Neural cell (in vitro differentiated cells): ENCODE measurements at regions not wholly inside any gene's neighbourhood (a gene's known extent, or its start where the extent isn't known, plus 50 kb on each side); places are given as distances from the start of the nearest gene placed in this dataset.

ENCODE experiments used
- H2AFZ ChIP-seq: fragments of 200-600, 300-800 bp; sonication (generic), shearing (Covaris generic); 2 replicates; pipeline ENCODE4 v1.6.0; 2014; ENCODE audit warnings: low read depth, mild to moderate bottlenecking, antibody characterized with exemption, low read length, moderate library complexity
- H3F3A ChIP-seq: fragments of 200-600 bp; shearing (Covaris generic); 2 replicates; pipeline ENCODE4 v1.6.1; 2016; ENCODE audit warnings: mild to moderate bottlenecking, moderate library complexity, mixed read lengths, antibody characterized with exemption, low read length; ENCODE audit not compliant: insufficient read depth, poor library complexity, severe bottlenecking
- H3K27ac ChIP-seq: fragments of 200-600, 300-800 bp; sonication (generic), shearing (Covaris generic); 2 replicates; pipeline ENCODE4 v1.5.1; 2014; ENCODE audit warnings: mild to moderate bottlenecking, low read length, moderate library complexity
- H3K27me3 ChIP-seq: fragments of 300-800, 200-600 bp; sonication (generic), shearing (Covaris generic); 2 replicates; pipeline ENCODE4 v1.6.0; 2014; ENCODE audit warnings: mild to moderate bottlenecking, low read depth, low read length, moderate library complexity; ENCODE audit not compliant: insufficient read depth
- H3K36me3 ChIP-seq: fragments of 300-800, 200-600 bp; sonication (generic), shearing (Covaris generic); 2 replicates; pipeline ENCODE4 v1.5.1; 2014; ENCODE audit warnings: mild to moderate bottlenecking, antibody characterized with exemption, low read length, moderate library complexity; ENCODE audit not compliant: insufficient read depth
- H3K4me2 ChIP-seq: fragments of 300-800, 200-600 bp; sonication (generic), shearing (Covaris generic); 2 replicates; pipeline ENCODE4 v1.6.0; 2014; ENCODE audit warnings: mild to moderate bottlenecking, low read length
- H3K4me3 ChIP-seq: fragments of 300-800, 200-600 bp; sonication (generic), shearing (Covaris generic); 2 replicates; pipeline ENCODE4 v1.5.1; 2014; ENCODE audit warnings: mild to moderate bottlenecking, low read length, moderate library complexity
- H3K79me2 ChIP-seq: fragments of 200-600 bp; shearing (Covaris generic); replicated peaks from 2 replicates; pipeline ENCODE4 v1.6.0; 2014; ENCODE audit warnings: mild to moderate bottlenecking, low read length, moderate library complexity; ENCODE audit not compliant: insufficient read depth
- H3K9ac ChIP-seq: fragments of 300-800, 200-600 bp; sonication (generic), shearing (Covaris generic); 2 replicates; pipeline ENCODE4 v1.6.1; 2016; ENCODE audit warnings: mild to moderate bottlenecking, low read length, mixed read lengths
- H3K9me2 ChIP-seq: fragments of 200-600 bp; shearing (Covaris generic); 2 replicates; pipeline ENCODE4 v1.6.1; 2016; ENCODE audit warnings: mild to moderate bottlenecking, low read length, mixed read lengths; ENCODE audit not compliant: insufficient read depth
- H3K9me3 ChIP-seq: fragments of 200-600, 300-800 bp; sonication (generic), shearing (Covaris generic); 2 replicates; pipeline ENCODE4 v1.6.1; 2016; ENCODE audit warnings: mild to moderate bottlenecking, mixed run types, low read length, moderate library complexity, mixed read lengths
- H4K20me1 ChIP-seq: fragments of 200-600 bp; shearing (Covaris generic); 2 replicates; pipeline ENCODE4 v1.6.1; 2016; ENCODE audit warnings: mild to moderate bottlenecking, mixed run types; ENCODE audit not compliant: insufficient read depth
- CTCF ChIP-seq: fragments of 450-650 bp; IDR thresholded peaks from 2 replicates; pipeline ENCODE4 v1.5.1; 2014; ENCODE audit warnings: antibody characterized with exemption, mild to moderate bottlenecking, moderate library complexity; ENCODE audit not compliant: poor library complexity, severe bottlenecking
- EP300 ChIP-seq: fragments of 450-650 bp; conservative IDR thresholded peaks from 2 replicates; pipeline ENCODE4 v1.6.1; 2014; ENCODE audit warnings: antibody characterized with exemption, mild to moderate bottlenecking, moderate library complexity; ENCODE audit not compliant: poor library complexity, severe bottlenecking
- EZH2 ChIP-seq: fragments of 200-600, 300-800 bp; shearing (Covaris generic), sonication (generic); IDR thresholded peaks from 2 replicates; pipeline ENCODE4 v1.6.1; 2014; ENCODE audit warnings: antibody characterized with exemption, low read length, borderline replicate concordance, mild to moderate bottlenecking; ENCODE audit not compliant: insufficient read depth, poor library complexity, severe bottlenecking
- MXI1 ChIP-seq: fragments of 450-650 bp; conservative IDR thresholded peaks from 2 replicates; pipeline ENCODE4 v1.6.1; 2014; ENCODE audit warnings: antibody characterized with exemption, mild to moderate bottlenecking; ENCODE audit not compliant: poor library complexity, severe bottlenecking
- POLR2AphosphoS5 ChIP-seq: IDR thresholded peaks from 2 replicates; pipeline ENCODE4 v1.6.1; 2012
- RAD21 ChIP-seq: fragments of 450-650 bp; conservative IDR thresholded peaks from 2 replicates; pipeline ENCODE4 v1.6.1; 2014; ENCODE audit warnings: antibody characterized with exemption, mild to moderate bottlenecking, moderate library complexity
- REST ChIP-seq: IDR thresholded peaks from 2 replicates; pipeline ENCODE4 v1.6.1; 2012; ENCODE audit warnings: borderline replicate concordance
- SMC3 ChIP-seq: fragments of 450-650 bp; conservative IDR thresholded peaks from 2 replicates; pipeline ENCODE4 v1.6.1; 2014; ENCODE audit warnings: antibody characterized with exemption, mild to moderate bottlenecking, moderate library complexity; ENCODE audit not compliant: poor library complexity
- TAF1 ChIP-seq: IDR thresholded peaks from 2 replicates; pipeline ENCODE4 v1.6.1; 2012; ENCODE audit warnings: low read depth

GRCh38 chr2:111687911-111688310 is 196.1 kb downstream of the ANAPC1 start:
- H3K27me3 ChIP-seq: no peaks in the 10 kb centered on the region
- no peak overlapping the region for H3K9ac ChIP-seq
- no peak overlapping the region for H3K27ac ChIP-seq
- no peaks in the 10 kb centered on the region for H3K36me3 ChIP-seq
- H3F3A ChIP-seq: no peaks in the 10 kb centered on the region
- no peak overlapping the region for H3K4me3 ChIP-seq
- H4K20me1 ChIP-seq: no peaks in the 10 kb centered on the region
- no peak overlapping the region for H3K4me2 ChIP-seq
- no peak overlapping the region for H2AFZ ChIP-seq
- no peaks in the 10 kb centered on the region for H3K9me3 ChIP-seq
- no peak for TF ChIP-seq RAD21
- no peak for TF ChIP-seq CTCF
- no peak for TF ChIP-seq TAF1
- no peak for TF ChIP-seq SMC3
- no peak for TF ChIP-seq EP300
- TF ChIP-seq MXI1: no peak
- no peak for TF ChIP-seq REST
- TF ChIP-seq POLR2AphosphoS5: no peak
- no peak for TF ChIP-seq EZH2
- no peaks in the 10 kb centered on the region for H3K9me2 ChIP-seq
- H3K79me2 ChIP-seq: no peaks in the 10 kb centered on the region

- no peaks in the 10 kb centered on the region for H3F3A ChIP-seq
- no peak overlapping the region for H3K4me2 ChIP-seq
- no peak overlapping the region for H2AFZ ChIP-seq
- H3K27me3 ChIP-seq: no peaks in the 10 kb centered on the region
- no peaks in the 10 kb centered on the region for H3K36me3 ChIP-seq
- H4K20me1 ChIP-seq: no peaks in the 10 kb centered on the region
- H3K9me2 ChIP-seq: no peaks in the 10 kb centered on the region
- H3K79me2 ChIP-seq: no peaks in the 10 kb centered on the region
- no peaks in the 10 kb centered on the region for H3K9me3 ChIP-seq
- H3K4me3 ChIP-seq: no peak overlapping the region
- TF ChIP-seq RAD21 (no peak), EZH2 (no peak), TAF1 (no peak), REST (no peak), MXI1 (no peak), SMC3 (no peak), POLR2AphosphoS5 (no peak), EP300 (no peak), CTCF (no peak)
- H3K9ac ChIP-seq: no peak overlapping the region
- H3K27ac ChIP-seq: no peak overlapping the region
Measured at GRCh38 chr2:111688482-111688881, 195.5 kb downstream of the ANAPC1 start.
